ENCODE measurements at regions not wholly inside any gene's neighbourhood (a gene's known extent, or its start where the extent isn't known, plus 50 kb on each side); places are given as distances from the start of the nearest gene placed in this dataset.

DNA sequence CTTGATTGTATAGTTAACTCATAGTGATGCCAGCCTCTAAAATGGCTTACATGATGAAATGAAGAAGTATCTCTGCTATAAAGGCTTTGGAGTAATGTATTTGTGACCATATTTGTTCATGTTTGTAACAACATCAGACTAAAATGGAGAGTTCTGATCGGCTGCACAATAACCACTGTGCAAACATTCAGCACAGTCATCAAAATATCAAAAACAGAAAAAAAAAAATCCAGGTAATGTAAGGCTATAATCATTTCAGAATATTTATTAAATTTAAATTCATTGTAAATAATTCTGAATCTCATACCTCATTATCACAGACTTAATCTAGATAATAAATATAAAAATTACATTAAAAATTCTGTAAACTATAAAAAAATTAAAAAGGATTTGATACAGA is 1161.8 kb downstream of the MRPL39 start:
- TF ChIP-seq, protein P1, sequence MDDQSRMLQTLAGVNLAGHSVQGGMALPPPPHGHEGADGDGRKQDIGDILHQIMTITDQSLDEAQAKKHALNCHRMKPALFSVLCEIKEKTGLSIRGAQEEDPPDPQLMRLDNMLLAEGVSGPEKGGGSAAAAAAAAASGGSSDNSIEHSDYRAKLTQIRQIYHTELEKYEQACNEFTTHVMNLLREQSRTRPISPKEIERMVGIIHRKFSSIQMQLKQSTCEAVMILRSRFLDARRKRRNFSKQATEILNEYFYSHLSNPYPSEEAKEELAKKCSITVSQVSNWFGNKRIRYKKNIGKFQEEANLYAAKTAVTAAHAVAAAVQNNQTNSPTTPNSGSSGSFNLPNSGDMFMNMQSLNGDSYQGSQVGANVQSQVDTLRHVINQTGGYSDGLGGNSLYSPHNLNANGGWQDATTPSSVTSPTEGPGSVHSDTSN (CRISPR knock-in tag; IDR thresholded peaks at IDR 0.05): no peak
- TF ChIP-seq ZNF701 (tag by site-specific recombination; IDR thresholded peaks at IDR 0.05) (no peak), ZNF670 (tag by site-specific recombination; IDR thresholded peaks at IDR 0.05; ENCODE audit: low read depth) (no peak), ZNF23 (tag by site-specific recombination; IDR thresholded peaks at IDR 0.05; ENCODE audit: borderline replicate concordance) (no peak), ZNF624 (tag by site-specific recombination; IDR thresholded peaks at IDR 0.05) (no peak), ZNF274 (IDR thresholded peaks at IDR 0.05; ENCODE audit: low read length) (no peak), ZNF274 (tag by site-specific recombination; IDR thresholded peaks at IDR 0.05; ENCODE audit: borderline replicate concordance) (no peak), ZNF366 (tag by site-specific recombination; conservative IDR thresholded peaks at IDR 0.05) (no peak), YY1 (tag by site-specific recombination; IDR thresholded peaks at IDR 0.05) (no peak)
- TF ChIP-seq, protein P2, sequence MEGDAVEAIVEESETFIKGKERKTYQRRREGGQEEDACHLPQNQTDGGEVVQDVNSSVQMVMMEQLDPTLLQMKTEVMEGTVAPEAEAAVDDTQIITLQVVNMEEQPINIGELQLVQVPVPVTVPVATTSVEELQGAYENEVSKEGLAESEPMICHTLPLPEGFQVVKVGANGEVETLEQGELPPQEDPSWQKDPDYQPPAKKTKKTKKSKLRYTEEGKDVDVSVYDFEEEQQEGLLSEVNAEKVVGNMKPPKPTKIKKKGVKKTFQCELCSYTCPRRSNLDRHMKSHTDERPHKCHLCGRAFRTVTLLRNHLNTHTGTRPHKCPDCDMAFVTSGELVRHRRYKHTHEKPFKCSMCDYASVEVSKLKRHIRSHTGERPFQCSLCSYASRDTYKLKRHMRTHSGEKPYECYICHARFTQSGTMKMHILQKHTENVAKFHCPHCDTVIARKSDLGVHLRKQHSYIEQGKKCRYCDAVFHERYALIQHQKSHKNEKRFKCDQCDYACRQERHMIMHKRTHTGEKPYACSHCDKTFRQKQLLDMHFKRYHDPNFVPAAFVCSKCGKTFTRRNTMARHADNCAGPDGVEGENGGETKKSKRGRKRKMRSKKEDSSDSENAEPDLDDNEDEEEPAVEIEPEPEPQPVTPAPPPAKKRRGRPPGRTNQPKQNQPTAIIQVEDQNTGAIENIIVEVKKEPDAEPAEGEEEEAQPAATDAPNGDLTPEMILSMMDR (tag by site-specific recombination; IDR thresholded peaks at IDR 0.05): no peak

Measured in HEK293 (cell line).